BE2C (cell line): ENCODE measurements at regions not wholly inside any gene's neighbourhood (a gene's known extent, or its start where the extent isn't known, plus 50 kb on each side); places are given as distances from the start of the nearest gene placed in this dataset.

Source experiments
- DNase-seq: peaks from one replicate; pipeline ENCODE4 v3.0.0-alpha.2; 2020
- H3K27me3 ChIP-seq: fragments of 250-450 bp; sonication (Bioruptor Pico); 2 replicates; pipeline ENCODE4 v1.5.1; 2020; ENCODE audit warnings: mild to moderate bottlenecking
- H3K36me3 ChIP-seq: fragments of 250-450 bp; sonication (Bioruptor Pico); 2 replicates; pipeline ENCODE4 v1.5.1; 2020; ENCODE audit warnings: mild to moderate bottlenecking
- H3K4me1 ChIP-seq: fragments of 250-450 bp; sonication (Bioruptor Pico); 2 replicates; pipeline ENCODE4 v1.5.1; 2020
- H3K4me3 ChIP-seq: 2 replicates; pipeline ENCODE4 v1.5.1; 2011; ENCODE audit warnings: low read depth, low read length
- H3K9me3 ChIP-seq: fragments of 250-450 bp; sonication (Bioruptor Pico); 2 replicates; pipeline ENCODE4 v1.5.1; 2020
- TF ChIP-seq, protein P1 (sequence below): IDR thresholded peaks from 2 replicates; pipeline ENCODE4 v1.5.1; 2012; ENCODE audit warnings: mild to moderate bottlenecking, low read depth, low read length

DNA sequence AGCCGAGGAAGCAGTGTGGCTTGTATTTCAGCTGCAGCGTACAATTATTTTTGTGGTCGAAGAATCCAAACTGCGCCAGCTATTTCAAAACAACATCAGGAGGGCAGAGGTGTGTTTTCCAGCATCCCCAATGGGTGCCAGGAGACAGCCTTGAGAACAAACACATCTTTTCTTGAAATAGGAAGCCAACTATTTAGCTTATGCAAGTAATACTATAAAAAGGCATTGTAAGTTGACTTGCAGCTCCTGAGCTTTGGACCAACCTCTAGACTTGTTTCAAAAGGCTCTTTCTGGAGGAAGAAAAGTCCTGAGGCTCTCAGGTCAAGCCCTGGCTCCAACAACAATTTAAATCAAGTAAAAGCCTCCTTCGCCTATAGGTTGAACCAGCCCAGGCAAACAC lies 86.6 kb upstream of the HNF1B start:
- Histone ChIP-seq H3K36me3 (no peaks in the 10 kb centered on the region), H3K4me3 (no peak overlapping the region), H3K9me3 (no peaks in the 10 kb centered on the region), H3K27me3 (peaks cover 16% of the 10 kb centered on the region), H3K4me1 (no peaks in the 10 kb centered on the region)
- TF ChIP-seq, protein P1, sequence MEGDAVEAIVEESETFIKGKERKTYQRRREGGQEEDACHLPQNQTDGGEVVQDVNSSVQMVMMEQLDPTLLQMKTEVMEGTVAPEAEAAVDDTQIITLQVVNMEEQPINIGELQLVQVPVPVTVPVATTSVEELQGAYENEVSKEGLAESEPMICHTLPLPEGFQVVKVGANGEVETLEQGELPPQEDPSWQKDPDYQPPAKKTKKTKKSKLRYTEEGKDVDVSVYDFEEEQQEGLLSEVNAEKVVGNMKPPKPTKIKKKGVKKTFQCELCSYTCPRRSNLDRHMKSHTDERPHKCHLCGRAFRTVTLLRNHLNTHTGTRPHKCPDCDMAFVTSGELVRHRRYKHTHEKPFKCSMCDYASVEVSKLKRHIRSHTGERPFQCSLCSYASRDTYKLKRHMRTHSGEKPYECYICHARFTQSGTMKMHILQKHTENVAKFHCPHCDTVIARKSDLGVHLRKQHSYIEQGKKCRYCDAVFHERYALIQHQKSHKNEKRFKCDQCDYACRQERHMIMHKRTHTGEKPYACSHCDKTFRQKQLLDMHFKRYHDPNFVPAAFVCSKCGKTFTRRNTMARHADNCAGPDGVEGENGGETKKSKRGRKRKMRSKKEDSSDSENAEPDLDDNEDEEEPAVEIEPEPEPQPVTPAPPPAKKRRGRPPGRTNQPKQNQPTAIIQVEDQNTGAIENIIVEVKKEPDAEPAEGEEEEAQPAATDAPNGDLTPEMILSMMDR = no peak
- no peak for DNase-seq

DNA sequence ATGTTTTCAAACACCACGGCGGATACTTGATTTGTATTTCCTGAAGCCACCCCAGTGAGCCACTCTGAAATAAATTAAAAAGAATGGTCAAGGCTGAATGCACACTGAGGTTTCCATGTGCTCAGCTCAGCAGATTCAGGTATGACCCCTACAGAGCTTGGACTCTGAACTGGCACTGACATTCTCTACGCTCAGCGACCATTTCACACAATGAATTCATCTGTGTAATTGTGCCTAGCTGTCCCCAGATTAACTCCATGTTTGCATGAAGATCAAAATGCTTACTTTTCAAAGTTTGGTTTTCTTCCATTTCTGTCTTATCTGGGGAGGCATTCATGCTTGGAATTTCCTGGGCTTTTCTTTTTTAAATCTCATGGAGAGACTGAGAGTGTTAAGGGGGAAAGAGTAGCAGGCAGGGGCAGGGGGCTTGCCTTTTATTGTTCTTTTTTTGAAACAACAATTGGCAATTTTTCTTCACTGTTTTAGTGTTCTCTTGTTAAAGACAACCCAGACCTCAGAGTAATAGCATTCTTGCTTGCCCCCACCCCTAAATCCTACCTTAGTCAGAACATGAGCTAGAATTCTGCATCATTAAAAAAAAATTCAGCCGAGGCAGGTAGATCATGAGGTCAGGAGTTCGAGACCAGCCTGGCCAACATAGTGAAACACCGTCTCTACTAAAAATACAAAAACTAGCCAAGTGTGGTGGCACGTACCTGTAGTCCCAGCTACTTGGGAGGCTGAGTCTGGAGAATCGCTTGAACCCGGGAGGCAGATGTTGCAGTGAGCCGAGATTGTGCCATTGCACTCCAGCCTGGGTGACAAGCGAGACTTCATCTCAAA lies 85.5 kb upstream of the HNF1B start:
- TF ChIP-seq, protein P1 = no peak
- H3K36me3 ChIP-seq = no peaks in the 10 kb centered on the region
- DNase-seq = no peak
- no peaks in the 10 kb centered on the region for H3K9me3 ChIP-seq
- H3K27me3 ChIP-seq = peaks cover 5% of the 10 kb centered on the region
- H3K4me1 ChIP-seq = no peaks in the 10 kb centered on the region
- H3K4me3 ChIP-seq = no peak overlapping the region

DNA sequence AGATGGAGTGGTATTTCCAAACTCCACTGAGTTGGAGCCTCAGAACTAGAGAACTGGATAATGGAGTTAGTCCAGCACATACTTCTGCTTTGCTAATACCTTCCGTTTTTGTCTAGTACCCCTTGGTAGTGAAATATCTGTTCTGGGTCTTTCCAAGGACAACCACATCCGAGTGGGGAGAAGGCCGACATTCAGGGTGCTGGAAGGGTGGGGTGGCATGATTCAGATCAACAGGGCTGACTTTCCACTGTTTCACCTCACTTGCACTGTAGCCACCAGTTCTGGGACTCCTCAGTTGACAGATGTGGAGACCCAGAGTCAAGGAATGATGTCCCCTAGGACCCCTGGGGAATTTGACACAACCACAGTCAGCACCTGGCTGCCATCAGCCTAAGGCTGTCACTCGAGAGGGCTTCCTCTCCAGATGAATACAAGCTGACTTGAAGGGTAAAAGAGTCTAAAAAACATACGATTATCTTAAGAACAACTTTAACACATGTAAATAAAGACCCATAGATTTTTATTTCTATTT lies 84.8 kb upstream of the HNF1B start:
- DNase-seq = no peak
- no peak overlapping the region for H3K4me3 ChIP-seq
- no peaks in the 10 kb centered on the region for H3K36me3 ChIP-seq
- TF ChIP-seq, protein P1 = no peak
- H3K27me3 ChIP-seq = peaks cover 5% of the 10 kb centered on the region; the same call in 1 of the 2 replicates
- H3K9me3 ChIP-seq = no peaks in the 10 kb centered on the region
- no peaks in the 10 kb centered on the region for H3K4me1 ChIP-seq

DNA sequence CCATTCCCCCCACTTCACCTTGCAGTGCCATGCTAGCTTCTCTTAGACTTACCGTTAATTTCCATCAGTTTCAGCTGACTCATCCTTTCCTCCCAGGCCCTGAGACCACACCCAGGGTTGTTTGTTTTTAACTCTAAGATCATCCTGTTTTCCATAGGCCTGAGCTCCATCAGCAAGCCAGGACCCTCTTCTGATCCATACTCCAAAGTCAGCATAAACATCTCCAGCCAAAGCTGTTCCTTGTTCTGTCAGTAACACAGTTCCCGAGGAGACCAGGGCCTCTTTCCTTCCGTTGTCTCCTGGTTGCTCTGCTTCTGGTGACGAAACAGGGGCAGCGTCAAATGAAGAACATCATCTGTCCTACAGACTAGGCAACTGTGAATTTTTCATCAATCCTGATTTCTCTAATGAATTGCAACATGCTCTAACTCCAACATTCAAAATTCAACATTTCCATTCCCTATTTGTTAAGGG lies 83.8 kb upstream of the HNF1B start:
- H3K9me3 ChIP-seq = no peaks in the 10 kb centered on the region
- H3K36me3 ChIP-seq = no peaks in the 10 kb centered on the region
- no peaks in the 10 kb centered on the region; the same call in 1 of the 2 replicates for H3K27me3 ChIP-seq
- no peak overlapping the region for H3K4me3 ChIP-seq
- TF ChIP-seq, protein P1 = no peak
- no peaks in the 10 kb centered on the region for H3K4me1 ChIP-seq
- no peak for DNase-seq

DNA sequence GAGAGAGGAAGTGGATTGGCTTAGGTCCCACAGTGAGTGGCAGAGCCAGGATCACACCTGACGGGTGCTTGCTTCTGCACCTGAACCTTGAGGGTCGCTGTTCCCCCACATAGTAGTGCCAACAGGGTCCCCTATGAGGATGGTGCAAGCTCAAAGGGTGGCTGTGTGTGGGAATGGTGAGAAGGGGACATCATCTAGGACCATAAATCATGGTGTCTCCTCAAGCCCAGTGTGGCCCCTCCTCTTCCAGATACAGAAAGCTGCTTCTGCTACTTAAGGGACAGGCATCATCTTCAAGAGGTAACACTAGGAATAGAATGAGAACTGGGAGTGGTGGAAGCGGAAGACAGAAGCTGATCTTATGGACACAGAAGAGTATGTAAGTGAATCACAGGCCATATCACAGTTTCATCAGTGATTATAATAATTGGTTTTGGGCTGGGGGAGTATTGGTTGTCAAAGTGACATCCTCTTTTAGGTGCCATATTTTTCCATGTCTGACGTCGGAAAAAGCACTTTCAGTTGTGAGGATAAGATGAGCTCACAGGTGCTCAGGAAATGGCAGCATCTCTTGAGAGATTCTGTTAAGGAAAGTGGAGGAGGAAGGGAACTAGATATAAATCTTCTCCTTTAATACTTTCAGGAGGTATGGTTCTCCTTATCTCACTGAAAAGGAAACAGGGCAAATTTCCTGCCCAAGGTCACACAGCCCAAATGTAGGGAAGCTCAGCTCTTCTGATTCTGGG lies 83.2 kb upstream of the HNF1B start:
- Histone ChIP-seq H3K9me3 (no peaks in the 10 kb centered on the region), H3K4me3 (no peak overlapping the region), H3K36me3 (no peaks in the 10 kb centered on the region), H3K27me3 (no peaks in the 10 kb centered on the region; the same call in 1 of the 2 replicates), H3K4me1 (no peaks in the 10 kb centered on the region)
- no peak for DNase-seq
- TF ChIP-seq, protein P1 = no peak
